K562 (cell line): ENCODE measurements at regions not wholly inside any gene's neighbourhood (a gene's known extent, or its start where the extent isn't known, plus 50 kb on each side); places are given as distances from the start of the nearest gene placed in this dataset.

ENCODE experiments used
- ATAC-seq: fragments of 200-7000 bp; cut with Tn5 transposase; 3 replicates; pipeline ENCODE4 v1.9.1; 2020; ENCODE audit warnings: moderate library complexity
- BruUV-seq: library from RNA; stranded (reverse); fragments of 400-500 nt; replicated peaks from 2 replicates; lab custom pipeline; 2021; lab: Mats Ljungman, UMichigan
- CTCF ChIA-PET: fragments of 300-600 bp; formaldehyde crosslinking; extraction: SDS; loops from one replicate; lab custom pipeline; 2021; ENCODE audit warnings: low intra/inter-chr PET ratio; lab: Yijun Ruan, JAX
- POLR2A ChIA-PET: fragments of 300-600, 350-650 bp; sonication (Branson Sonifier 250); formaldehyde crosslinking; extraction: SDS; loops from one replicate; lab custom pipeline; 2021; ENCODE audit warnings: antibody characterized with exemption, inconsistent platforms; lab: Yijun Ruan, JAX
- DNase-seq, 4 experiments: peaks; one replicate each; pipeline versions ENCODE4 v3.0.0 to v3.0.0-alpha.2; 2011 to 2018; ENCODE audit warnings: low spot score in 3 of 4, mixed read lengths in 3 of 4; ENCODE audit errors: extremely low read depth in 1 of 4
- FAIRE-seq: peaks from 2 replicates; lab custom pipeline; 2011; peaks lifted over from hg19 to GRCh38; lab: Jason Lieb, UNC
- H2AFZ ChIP-seq: 2 replicates; pipeline ENCODE4 v1.6.0; 2011; ENCODE audit warnings: low read depth, low read length, control low read depth, inconsistent platforms
- H3K27ac ChIP-seq: fragments of 200-600 bp; 3 replicates; pipeline ENCODE4 v1.8.0; 2011; ENCODE audit warnings: low read depth, mild to moderate bottlenecking, control low read depth, inconsistent platforms, low read length, moderate library complexity, mixed read lengths; ENCODE audit errors: extremely low read depth
- H3K27me3 ChIP-seq, 2 experiments: fragments of 300-600 bp in 1 of 2; 2 replicates in 1 of 2; 3 replicates in 1 of 2; pipeline versions ENCODE4 v1.6.0 to v1.8.0; 2011; ENCODE audit warnings: inconsistent platforms in 2 of 2, low read length in 2 of 2, mild to moderate bottlenecking in 1 of 2, mixed read lengths in 1 of 2, moderate library complexity in 1 of 2; ENCODE audit not compliant: control insufficient read depth in 2 of 2, insufficient read depth in 2 of 2
- H3K36me3 ChIP-seq: fragments of 300-600 bp; 3 replicates; pipeline ENCODE4 v1.8.0; 2011; ENCODE audit warnings: mild to moderate bottlenecking, low read length, inconsistent platforms; ENCODE audit not compliant: control insufficient read depth, insufficient read depth
- H3K4me1 ChIP-seq, 2 experiments: fragments of 200-600 bp in 1 of 2; replicated peaks in 1 of 2; 2 replicates in 1 of 2; 3 replicates in 1 of 2; pipeline versions ENCODE4 v1.5.1 to v1.8.0; 2011; ENCODE audit warnings: inconsistent platforms in 2 of 2, low read length in 2 of 2, mild to moderate bottlenecking in 1 of 2, mixed read lengths in 1 of 2, moderate library complexity in 1 of 2; ENCODE audit not compliant: control insufficient read depth in 2 of 2, insufficient read depth in 2 of 2
- H3K4me2 ChIP-seq: 2 replicates; pipeline ENCODE4 v1.6.1; 2011; ENCODE audit warnings: low read length, control low read depth, inconsistent platforms, mixed read lengths; ENCODE audit not compliant: insufficient read depth
- H3K4me3 ChIP-seq: fragments of 200-600 bp; sonication (generic), shearing (Covaris generic); 2 replicates; pipeline ENCODE4 v1.5.1; 2016; ENCODE audit warnings: control low read depth, inconsistent platforms
- H3K79me2 ChIP-seq: fragments of 200-600 bp; 3 replicates; pipeline ENCODE4 v1.8.0; 2011; ENCODE audit warnings: low read length, inconsistent platforms; ENCODE audit not compliant: control insufficient read depth, insufficient read depth
- H3K9ac ChIP-seq, 2 experiments: 2 replicates each; pipeline versions ENCODE4 v1.6.0 to v1.6.1; 2011; ENCODE audit warnings: low read depth in 2 of 2, low read length in 2 of 2, control low read depth in 1 of 2, inconsistent platforms in 1 of 2, mild to moderate bottlenecking in 1 of 2, mixed read lengths in 1 of 2; ENCODE audit not compliant: insufficient read depth in 1 of 2
- H3K9me1 ChIP-seq: one replicate; pipeline ENCODE4 v1.6.0; 2011; ENCODE audit warnings: inconsistent platforms, mild to moderate bottlenecking, low read length, moderate library complexity; ENCODE audit not compliant: control insufficient read depth, insufficient read depth
- H3K9me3 ChIP-seq: replicated peaks from 2 replicates; pipeline ENCODE4 v1.5.1; 2011; ENCODE audit warnings: low read depth, low read length, inconsistent platforms; ENCODE audit not compliant: control insufficient read depth, insufficient read depth
- H4K20me1 ChIP-seq: replicated peaks from 2 replicates; pipeline ENCODE4 v1.6.1; 2011; ENCODE audit warnings: low read length, inconsistent platforms, mixed read lengths; ENCODE audit not compliant: control insufficient read depth, insufficient read depth
- ATF1 ChIP-seq, 2 experiments: fragments of 450-650 bp in 1 of 2; IDR thresholded peaks; 2 replicates each; pipeline ENCODE4 v1.6.1; 2016; ENCODE audit warnings: missing compliant biosample characterization in 1 of 2, missing genetic modification characterization in 1 of 2
- ATF3 ChIP-seq, 2 experiments: fragments of 450-650 bp in 1 of 2; sonication (generic) in 1 of 2; formaldehyde crosslinking in 1 of 2; IDR thresholded peaks in 1 of 2; conservative IDR thresholded peaks in 1 of 2; 2 replicates each; pipeline versions ENCODE4 v1.6.1 to v1.8.1; 2016 to 2023; ENCODE audit warnings: mild to moderate bottlenecking in 2 of 2, moderate library complexity in 2 of 2, inconsistent platforms in 1 of 2, missing genetic modification reagents in 1 of 2
- ATF7 ChIP-seq: fragments of 450-650 bp; IDR thresholded peaks from 2 replicates; pipeline ENCODE4 v1.7.1; 2014; ENCODE audit warnings: mild to moderate bottlenecking, moderate library complexity
- CREM ChIP-seq: IDR thresholded peaks from 2 replicates; pipeline ENCODE4 v1.6.1; 2014; ENCODE audit warnings: antibody characterized with exemption, low read depth
- PTBP1 ChIP-seq: fragments of 200-400 bp; formaldehyde crosslinking; IDR thresholded peaks from 2 replicates; pipeline ENCODE4 v1.6.1; 2017; ENCODE audit warnings: low read depth, low read length
- WGBS: fragments of 100-300 bp; shearing (Covaris generic); methylation state at CpG from one replicate; pipeline ENCODE4 v1.1.6; 2016; ENCODE audit warnings: low coverage, mixed read lengths; ENCODE audit not compliant: insufficient coverage; ENCODE audit errors: missing lambda C conversion rate; 5-methylcytosine and 5-hydroxymethylcytosine counted together
- in situ Hi-C: fragments of 300-500 bp; cut with MboI; formaldehyde crosslinking; loops from 4 replicates; pipeline ENCODE4 v1.15.0; 2018; ENCODE audit warnings: inconsistent platforms, mixed read lengths
- intact Hi-C: fragments of 100-400 bp; cut with micrococcal nuclease; formaldehyde crosslinking; loops from 2 replicates; pipeline ENCODE4 v1.14.2; 2022

GRCh38 chr19:31039151-31039550 is 310.1 kb downstream of the TSHZ3 start:
- DNase-seq (no peak), FAIRE-seq (no peak), ATAC-seq (no peak)
- intact Hi-C loops: no loop called here
- Histone ChIP-seq H4K20me1 (no peaks in the 10 kb centered on the region), H3K4me1 (no peaks in the 10 kb centered on the region), H3K9me1 (no peaks in the 10 kb centered on the region), H3K79me2 (no peaks in the 10 kb centered on the region), H3K4me2 (no peak overlapping the region), H3K27ac (no peak overlapping the region), H3K27me3 (no peaks in the 10 kb centered on the region), H3K9ac (no peak overlapping the region), H3K36me3 (no peaks in the 10 kb centered on the region), H3K9me3 (no peaks in the 10 kb centered on the region), H2AFZ (no peak overlapping the region), H3K4me3 (no peak overlapping the region)
- TF ChIP-seq ATF1 (CRISPR knock-in tag; IDR thresholded peaks at IDR 0.05) (no peak), ATF1 (tag; IDR thresholded peaks at IDR 0.05) (peak; percentile 55), ATF7 (peak; percentile 36; the same call in 1 of the 2 replicates), PTBP1 (no peak), ATF3 (IDR thresholded peaks at IDR 0.05) (peak; percentile 21; the same call in 1 of the 2 replicates), ATF3 (CRISPR knock-in tag; conservative IDR thresholded peaks at IDR 0.05) (no peak), CREM (0 out of 2 replicates have a peak, but pooled peaks have one; percentile 11)
- ChIA-PET CTCF (no interaction called here), POLR2A (interaction anchor here (0.8 to 1.0 kb wide), 2 partner anchors 13 to 49 kb away, joined by 3 to 4 read pairs; no protein-coding TSS in a partner anchor)
- in situ Hi-C loops: no loop called here
- no TSS peak for BruUV-seq
- 2% methylated on average over 4 of the region's 4 CpGs for WGBS
